ENCODE measurements at regions not wholly inside any gene's neighbourhood (a gene's known extent, or its start where the extent isn't known, plus 50 kb on each side); places are given as distances from the start of the nearest gene placed in this dataset.
A peak's percentile ranks its signal among the peaks of the same experiment; 100 is the strongest.

DNA sequence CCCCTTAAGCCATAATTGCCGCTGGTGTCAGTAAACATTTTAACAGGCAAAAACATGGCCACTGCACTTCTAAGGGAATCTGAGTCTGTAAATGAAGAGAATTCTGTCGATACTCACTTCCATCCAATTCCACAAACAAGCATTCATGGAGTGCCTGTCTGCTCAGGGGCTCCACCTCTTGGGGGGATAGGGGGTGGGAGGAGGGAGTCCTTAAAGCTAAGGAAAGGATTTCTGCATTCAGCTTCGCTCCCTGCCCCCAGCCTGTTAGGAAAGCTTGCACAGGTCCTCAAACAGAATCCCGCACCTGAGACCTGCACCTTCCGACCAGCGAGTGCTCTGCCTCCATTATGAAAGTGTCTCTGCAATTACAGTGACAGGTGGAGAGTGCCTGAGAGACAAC, 130.2 kb upstream of the KIT start:
- H3K9me3 ChIP-seq (replicated peaks; ENCODE audit: control insufficient read depth, insufficient read depth, low read length), result no peaks in the 10 kb centered on the region
- no peak for DNase-seq (ENCODE audit: low read depth, low spot score)
- no peak overlapping the region for H3K27ac ChIP-seq (ENCODE audit: insufficient read depth, low read depth, low read length)
- no peaks in the 10 kb centered on the region for H4K20me1 ChIP-seq (replicated peaks; ENCODE audit: control insufficient read depth, extremely low read depth, insufficient read depth, low read length)
- no peaks in the 10 kb centered on the region for H3K36me3 ChIP-seq (ENCODE audit: control insufficient read depth in 2 of 2, extremely low read depth in 1 of 2, insufficient read depth in 2 of 2, low read length in 2 of 2)
- no peak overlapping the region for H3K4me2 ChIP-seq (ENCODE audit: insufficient read depth, low read length)
- H2AFZ ChIP-seq (ENCODE audit: low read depth, low read length), result no peak overlapping the region
- TF ChIP-seq MYC (IDR thresholded peaks at IDR 0.05; ENCODE audit: low read depth, low read length) (no peak), EZH2 (IDR thresholded peaks at IDR 0.05; ENCODE audit: borderline replicate concordance, low read depth, low read length, severe bottlenecking) (no peak), POLR2AphosphoS5 (IDR thresholded peaks at IDR 0.05; ENCODE audit: insufficient read depth, low read depth, low read length) (no peak), POLR2A (IDR thresholded peaks at IDR 0.05; ENCODE audit: low read depth, low read length) (no peak)
- TF ChIP-seq, protein P1, sequence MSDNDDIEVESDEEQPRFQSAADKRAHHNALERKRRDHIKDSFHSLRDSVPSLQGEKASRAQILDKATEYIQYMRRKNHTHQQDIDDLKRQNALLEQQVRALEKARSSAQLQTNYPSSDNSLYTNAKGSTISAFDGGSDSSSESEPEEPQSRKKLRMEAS (IDR thresholded peaks at IDR 0.05; ENCODE audit: insufficient read depth, insufficient read length), result no peak
- no TSS peak for BruUV-seq (replicated peaks)
- intact Hi-C loops (cut with micrococcal nuclease) (no loop called here), dilution Hi-C loops (cut with MboI; ENCODE audit: extremely low pct_ligation_motif_present, low sequenced_read_pairs) (no loop called here)
- H3K4me1 ChIP-seq (ENCODE audit: control insufficient read depth, extremely low read depth, insufficient read depth, low read length), result no peaks in the 10 kb centered on the region
- no peaks in the 10 kb centered on the region for H3K9me1 ChIP-seq (replicated peaks; ENCODE audit: control insufficient read depth, extremely low read depth, insufficient read depth, low read length)
- H3K4me3 ChIP-seq (replicated peaks in 1 of 3; ENCODE audit: insufficient read depth in 1 of 3, low read depth in 1 of 3, low read length in 3 of 3), result no peak overlapping the region
- ChIA-PET CTCF (no interaction called here), POLR2A (no interaction called here)
- H3K9ac ChIP-seq (replicated peaks; ENCODE audit: extremely low read depth, insufficient read depth, low read length), result no peak overlapping the region
- no peaks in the 10 kb centered on the region for H3K27me3 ChIP-seq (ENCODE audit: control insufficient read depth in 2 of 2, insufficient read depth in 2 of 2, low read length in 2 of 2)
- no peaks in the 10 kb centered on the region for H3K79me2 ChIP-seq (ENCODE audit: control insufficient read depth, insufficient read depth, low read length)
- no peak for FAIRE-seq

DNA sequence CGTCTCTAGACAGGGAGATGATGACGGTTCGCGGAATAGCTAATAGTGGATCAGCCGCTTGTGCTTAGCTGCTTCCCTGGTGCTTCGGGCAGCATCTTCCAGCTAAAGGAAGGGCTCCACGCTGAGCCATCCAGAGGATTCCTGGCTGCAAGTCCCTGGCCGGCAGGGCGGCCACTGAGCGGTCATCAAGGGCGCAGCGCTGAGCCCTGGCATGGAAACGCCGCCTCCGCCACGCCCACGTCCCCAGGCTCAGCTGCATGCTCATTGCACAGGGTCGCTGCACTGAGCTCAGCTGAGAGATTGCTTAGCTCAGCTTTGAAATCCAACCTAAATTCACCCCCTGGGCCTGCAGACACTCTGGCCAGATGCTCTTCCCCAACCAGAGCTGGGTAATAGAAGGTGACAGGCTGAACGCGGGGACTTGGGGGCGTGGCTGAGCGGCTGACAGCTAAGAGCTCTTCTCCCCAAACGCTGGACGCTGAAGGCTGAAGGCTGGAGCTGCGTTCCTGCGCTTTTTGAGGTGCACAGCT, 118.2 kb upstream of the KIT start:
- intact Hi-C loops (cut with micrococcal nuclease), result no loop called here
- peaks cover 0 to 5% of the 10 kb centered on the region in 2 experiments for H3K27me3 ChIP-seq (ENCODE audit: control insufficient read depth in 2 of 2, insufficient read depth in 2 of 2, low read length in 2 of 2)
- no peak overlapping the region for H3K9ac ChIP-seq (replicated peaks; ENCODE audit: extremely low read depth, insufficient read depth, low read length)
- ChIA-PET CTCF (no interaction called here), POLR2A (no interaction called here)
- H3K4me3 ChIP-seq (replicated peaks in 1 of 3; ENCODE audit: insufficient read depth in 1 of 3, low read depth in 1 of 3, low read length in 3 of 3), result peak overlapping the region in 1 of 3 experiments; percentile 22
- no TSS peak for BruUV-seq (replicated peaks)
- H3K36me3 ChIP-seq (ENCODE audit: control insufficient read depth in 2 of 2, extremely low read depth in 1 of 2, insufficient read depth in 2 of 2, low read length in 2 of 2), result no peaks in the 10 kb centered on the region
- peak overlapping the region; percentile 52 for H3K4me2 ChIP-seq (ENCODE audit: insufficient read depth, low read length)
- H3K79me2 ChIP-seq (ENCODE audit: control insufficient read depth, insufficient read depth, low read length), result no peaks in the 10 kb centered on the region
- no peaks in the 10 kb centered on the region for H3K9me3 ChIP-seq (replicated peaks; ENCODE audit: control insufficient read depth, insufficient read depth, low read length)
- no peak for FAIRE-seq
- TF ChIP-seq MYC (IDR thresholded peaks at IDR 0.05; ENCODE audit: low read depth, low read length) (no peak), POLR2AphosphoS5 (IDR thresholded peaks at IDR 0.05; ENCODE audit: insufficient read depth, low read depth, low read length) (no peak), EZH2 (IDR thresholded peaks at IDR 0.05; ENCODE audit: borderline replicate concordance, low read depth, low read length, severe bottlenecking) (no peak), JUN (IDR thresholded peaks at IDR 0.05; ENCODE audit: borderline replicate concordance, insufficient read depth, insufficient read length, low read depth) (no peak), FOS (IDR thresholded peaks at IDR 0.05; ENCODE audit: borderline replicate concordance, insufficient read depth, low read length) (no peak), POLR2A (IDR thresholded peaks at IDR 0.05; ENCODE audit: low read depth, low read length) (no peak), GATA2 (IDR thresholded peaks at IDR 0.05; ENCODE audit: insufficient read depth, insufficient read length, low read depth, low read length) (no peak)
- TF ChIP-seq, protein P2, sequence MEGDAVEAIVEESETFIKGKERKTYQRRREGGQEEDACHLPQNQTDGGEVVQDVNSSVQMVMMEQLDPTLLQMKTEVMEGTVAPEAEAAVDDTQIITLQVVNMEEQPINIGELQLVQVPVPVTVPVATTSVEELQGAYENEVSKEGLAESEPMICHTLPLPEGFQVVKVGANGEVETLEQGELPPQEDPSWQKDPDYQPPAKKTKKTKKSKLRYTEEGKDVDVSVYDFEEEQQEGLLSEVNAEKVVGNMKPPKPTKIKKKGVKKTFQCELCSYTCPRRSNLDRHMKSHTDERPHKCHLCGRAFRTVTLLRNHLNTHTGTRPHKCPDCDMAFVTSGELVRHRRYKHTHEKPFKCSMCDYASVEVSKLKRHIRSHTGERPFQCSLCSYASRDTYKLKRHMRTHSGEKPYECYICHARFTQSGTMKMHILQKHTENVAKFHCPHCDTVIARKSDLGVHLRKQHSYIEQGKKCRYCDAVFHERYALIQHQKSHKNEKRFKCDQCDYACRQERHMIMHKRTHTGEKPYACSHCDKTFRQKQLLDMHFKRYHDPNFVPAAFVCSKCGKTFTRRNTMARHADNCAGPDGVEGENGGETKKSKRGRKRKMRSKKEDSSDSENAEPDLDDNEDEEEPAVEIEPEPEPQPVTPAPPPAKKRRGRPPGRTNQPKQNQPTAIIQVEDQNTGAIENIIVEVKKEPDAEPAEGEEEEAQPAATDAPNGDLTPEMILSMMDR (IDR thresholded peaks at IDR 0.05; ENCODE audit: extremely low read depth in 1 of 2, insufficient read depth in 1 of 2, low read depth in 1 of 2, low read length in 2 of 2), result no peak
- TF ChIP-seq, protein P1 (IDR thresholded peaks at IDR 0.05; ENCODE audit: insufficient read depth, insufficient read length), result no peak
- peak; percentile 38 for DNase-seq (ENCODE audit: low read depth, low spot score)
- H3K9me1 ChIP-seq (replicated peaks; ENCODE audit: control insufficient read depth, extremely low read depth, insufficient read depth, low read length), result no peaks in the 10 kb centered on the region
- H3K4me1 ChIP-seq (ENCODE audit: control insufficient read depth, extremely low read depth, insufficient read depth, low read length), result no peaks in the 10 kb centered on the region
- no peaks in the 10 kb centered on the region for H4K20me1 ChIP-seq (replicated peaks; ENCODE audit: control insufficient read depth, extremely low read depth, insufficient read depth, low read length)
- dilution Hi-C loops (cut with MboI; ENCODE audit: extremely low pct_ligation_motif_present, low sequenced_read_pairs), result no loop called here
- no peak overlapping the region for H3K27ac ChIP-seq (ENCODE audit: insufficient read depth, low read depth, low read length)
- H2AFZ ChIP-seq (ENCODE audit: low read depth, low read length), result peak overlapping the region; percentile 90
